SK-N-SH treated with all-trans-retinoic acid at 6 μM for 48 hours (cell line): ENCODE measurements at regions not wholly inside any gene's neighbourhood (a gene's known extent, or its start where the extent isn't known, plus 50 kb on each side); places are given as distances from the start of the nearest gene placed in this dataset.
"Not testable (repeated sequence)": the region's sequence is repeated elsewhere in the genome, so short reads cannot be mapped to it uniquely, and the experiment has no call there.

Source experiments
- ATAC-seq: fragments of 200-7000 bp; cut with Tn5 transposase; 3 replicates; pipeline ENCODE4 v1.9.1; 2020; ENCODE audit warnings: mild to moderate bottlenecking, moderate library complexity
- ARNTL ChIP-seq: fragments of 450-650 bp; formaldehyde crosslinking; IDR thresholded peaks from 2 replicates; pipeline ENCODE4 v1.5.0; 2020; ENCODE audit warnings: low read depth, mild to moderate bottlenecking, moderate library complexity, borderline replicate concordance
- ESRRG ChIP-seq: fragments of 250-450 bp; sonication (Bioruptor Pico); IDR thresholded peaks from 2 replicates; pipeline ENCODE4 v1.6.1; 2021; ENCODE audit warnings: mild to moderate bottlenecking
- GLIS3 ChIP-seq: fragments of 250-450 bp; sonication (Bioruptor Pico); IDR thresholded peaks from 2 replicates; pipeline ENCODE4 v1.5.0; 2020; ENCODE audit warnings: mild to moderate bottlenecking, moderate library complexity
- ISL1 ChIP-seq: fragments of 250-450 bp; sonication (Bioruptor Pico); IDR thresholded peaks from 2 replicates; pipeline ENCODE4 v2.1.2; 2022; ENCODE audit warnings: mild to moderate bottlenecking, moderate library complexity
- OSR1 ChIP-seq: fragments of 250-450 bp; sonication (Bioruptor Pico); IDR thresholded peaks from 2 replicates; pipeline ENCODE4 v1.8.0; 2022; ENCODE audit warnings: moderate library complexity, mild to moderate bottlenecking, inconsistent platforms
- POU6F1 ChIP-seq: fragments of 250-450 bp; sonication (Bioruptor Pico); IDR thresholded peaks from 2 replicates; pipeline ENCODE4 v1.8.0; 2021; ENCODE audit warnings: low read depth, mild to moderate bottlenecking, moderate library complexity, borderline replicate concordance
- PPARA ChIP-seq: fragments of 250-450 bp; sonication (Bioruptor Pico); IDR thresholded peaks from 2 replicates; pipeline ENCODE4 v1.5.0; 2020; ENCODE audit warnings: mild to moderate bottlenecking, borderline replicate concordance
- RARB ChIP-seq: fragments of 250-450 bp; sonication (Bioruptor Pico); IDR thresholded peaks from 2 replicates; pipeline ENCODE4 v1.8.0; 2021; ENCODE audit warnings: mild to moderate bottlenecking, moderate library complexity
- SNAI2 ChIP-seq: fragments of 250-450 bp; sonication (Bioruptor Pico); IDR thresholded peaks from 2 replicates; pipeline ENCODE4 v1.5.0; 2020; ENCODE audit warnings: mild to moderate bottlenecking, moderate library complexity
- TCF4 ChIP-seq: fragments of 250-450 bp; sonication (Bioruptor Pico); IDR thresholded peaks from 2 replicates; pipeline ENCODE4 v1.8.0; 2021; ENCODE audit warnings: mild to moderate bottlenecking, moderate library complexity, borderline replicate concordance
- TOX ChIP-seq: fragments of 250-450 bp; sonication (Bioruptor Pico); IDR thresholded peaks from 2 replicates; pipeline ENCODE4 v1.8.0; 2021; ENCODE audit warnings: mild to moderate bottlenecking, moderate library complexity, borderline replicate concordance
- ZC3H10 ChIP-seq: fragments of 250-450 bp; sonication (Bioruptor Pico); IDR thresholded peaks from 2 replicates; pipeline ENCODE4 v1.5.1; 2021; ENCODE audit warnings: mild to moderate bottlenecking, moderate library complexity
- ZFP3 ChIP-seq: fragments of 250-450 bp; sonication (Bioruptor Pico); IDR thresholded peaks from 2 replicates; pipeline ENCODE4 v1.5.0; 2020; ENCODE audit warnings: mild to moderate bottlenecking, moderate library complexity
- ZFP30 ChIP-seq: fragments of 450-650 bp; formaldehyde crosslinking; IDR thresholded peaks from 2 replicates; pipeline ENCODE4 v1.5.0; 2022; ENCODE audit warnings: mild to moderate bottlenecking, moderate library complexity
- ZNF8 ChIP-seq: fragments of 450-650 bp; formaldehyde crosslinking; IDR thresholded peaks from 2 replicates; pipeline ENCODE4 v1.5.0; 2020; ENCODE audit warnings: mild to moderate bottlenecking, moderate library complexity
- TF ChIP-seq, protein P1 (sequence below): fragments of 250-450 bp; sonication (Bioruptor Pico); IDR thresholded peaks from 2 replicates; pipeline ENCODE4 v1.5.1; 2021; ENCODE audit warnings: mild to moderate bottlenecking, moderate library complexity
- TF ChIP-seq, protein P2 (sequence below): fragments of 250-450 bp; sonication (Bioruptor Pico); IDR thresholded peaks from 2 replicates; pipeline ENCODE4 v1.8.0; 2020; ENCODE audit warnings: mild to moderate bottlenecking, moderate library complexity, borderline replicate concordance
- TF ChIP-seq, protein P3 (sequence below): fragments of 250-450 bp; sonication (Bioruptor Pico); IDR thresholded peaks from 2 replicates; pipeline ENCODE4 v1.5.1; 2020; ENCODE audit warnings: low read depth, mild to moderate bottlenecking, moderate library complexity

DNA sequence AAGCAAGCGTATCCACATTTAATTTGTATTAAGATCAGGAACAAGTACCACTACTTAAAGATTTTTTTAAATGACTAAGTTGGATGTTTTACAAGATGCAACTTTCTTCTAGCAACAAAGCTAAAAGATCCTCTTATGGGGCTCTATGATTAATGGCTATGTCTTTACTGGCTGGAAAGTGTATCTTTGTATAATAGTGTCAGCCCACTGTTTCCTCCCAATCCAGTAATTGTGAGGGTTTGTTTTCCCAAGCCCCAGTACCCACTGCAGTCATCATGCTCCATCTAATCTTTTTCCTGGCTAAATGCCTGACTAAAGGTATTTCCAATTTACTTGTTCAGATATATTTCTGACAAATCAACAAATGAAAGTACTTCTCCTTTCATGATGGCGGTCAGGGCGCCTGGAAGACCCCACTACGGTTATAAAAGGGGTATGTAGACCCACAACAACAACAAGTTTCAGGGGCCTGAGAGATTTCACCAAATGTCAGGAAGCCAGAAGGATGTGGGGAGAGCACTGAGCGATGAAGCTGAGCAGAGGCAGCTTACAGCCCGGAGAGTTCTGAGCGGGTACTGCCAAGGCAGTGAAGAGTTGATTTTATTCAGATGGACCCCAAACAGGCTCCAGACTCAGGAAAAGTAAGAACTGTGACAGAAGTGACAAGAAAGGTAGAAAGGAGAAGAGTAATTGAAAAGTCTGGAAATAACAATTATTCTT, 222.6 kb upstream of the KLF14 start:
- no peak for ATAC-seq
- no peak for TF ChIP-seq ZFP3 (CRISPR knock-in tag)
- TF ChIP-seq ZC3H10 (CRISPR knock-in tag) = no peak
- no peak for TF ChIP-seq RARB (CRISPR knock-in tag)
- TF ChIP-seq POU6F1 (CRISPR knock-in tag) = no peak
- TF ChIP-seq ISL1 = no peak; the same call in 1 of the 2 replicates
- TF ChIP-seq TOX = no peak
- TF ChIP-seq, protein P1, sequence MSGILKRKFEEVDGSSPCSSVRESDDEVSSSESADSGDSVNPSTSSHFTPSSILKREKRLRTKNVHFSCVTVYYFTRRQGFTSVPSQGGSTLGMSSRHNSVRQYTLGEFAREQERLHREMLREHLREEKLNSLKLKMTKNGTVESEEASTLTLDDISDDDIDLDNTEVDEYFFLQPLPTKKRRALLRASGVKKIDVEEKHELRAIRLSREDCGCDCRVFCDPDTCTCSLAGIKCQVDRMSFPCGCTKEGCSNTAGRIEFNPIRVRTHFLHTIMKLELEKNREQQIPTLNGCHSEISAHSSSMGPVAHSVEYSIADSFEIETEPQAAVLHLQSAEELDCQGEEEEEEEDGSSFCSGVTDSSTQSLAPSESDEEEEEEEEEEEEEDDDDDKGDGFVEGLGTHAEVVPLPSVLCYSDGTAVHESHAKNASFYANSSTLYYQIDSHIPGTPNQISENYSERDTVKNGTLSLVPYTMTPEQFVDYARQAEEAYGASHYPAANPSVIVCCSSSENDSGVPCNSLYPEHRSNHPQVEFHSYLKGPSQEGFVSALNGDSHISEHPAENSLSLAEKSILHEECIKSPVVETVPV (CRISPR knock-in tag) = no peak
- TF ChIP-seq PPARA (CRISPR knock-in tag) = no peak
- no peak for TF ChIP-seq ZNF8 (CRISPR knock-in tag)
- TF ChIP-seq TCF4 (CRISPR knock-in tag) = no peak
- TF ChIP-seq ZFP30 = no peak
- TF ChIP-seq, all 23 proteins: peak for 0

- TF ChIP-seq ZC3H10 (CRISPR knock-in tag) (no peak), ZNF8 (CRISPR knock-in tag) (no peak), ESRRG (CRISPR knock-in tag) (no peak), OSR1 (CRISPR knock-in tag) (no peak), SNAI2 (CRISPR knock-in tag) (no peak), TOX (no peak), GLIS3 (no peak), ZFP30 (no peak), ZFP3 (CRISPR knock-in tag) (no peak), POU6F1 (CRISPR knock-in tag) (no peak)
- TF ChIP-seq, protein P2, sequence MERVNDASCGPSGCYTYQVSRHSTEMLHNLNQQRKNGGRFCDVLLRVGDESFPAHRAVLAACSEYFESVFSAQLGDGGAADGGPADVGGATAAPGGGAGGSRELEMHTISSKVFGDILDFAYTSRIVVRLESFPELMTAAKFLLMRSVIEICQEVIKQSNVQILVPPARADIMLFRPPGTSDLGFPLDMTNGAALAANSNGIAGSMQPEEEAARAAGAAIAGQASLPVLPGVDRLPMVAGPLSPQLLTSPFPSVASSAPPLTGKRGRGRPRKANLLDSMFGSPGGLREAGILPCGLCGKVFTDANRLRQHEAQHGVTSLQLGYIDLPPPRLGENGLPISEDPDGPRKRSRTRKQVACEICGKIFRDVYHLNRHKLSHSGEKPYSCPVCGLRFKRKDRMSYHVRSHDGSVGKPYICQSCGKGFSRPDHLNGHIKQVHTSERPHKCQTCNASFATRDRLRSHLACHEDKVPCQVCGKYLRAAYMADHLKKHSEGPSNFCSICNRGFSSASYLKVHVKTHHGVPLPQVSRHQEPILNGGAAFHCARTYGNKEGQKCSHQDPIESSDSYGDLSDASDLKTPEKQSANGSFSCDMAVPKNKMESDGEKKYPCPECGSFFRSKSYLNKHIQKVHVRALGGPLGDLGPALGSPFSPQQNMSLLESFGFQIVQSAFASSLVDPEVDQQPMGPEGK (CRISPR knock-in tag) = no peak
- TF ChIP-seq, protein P3, sequence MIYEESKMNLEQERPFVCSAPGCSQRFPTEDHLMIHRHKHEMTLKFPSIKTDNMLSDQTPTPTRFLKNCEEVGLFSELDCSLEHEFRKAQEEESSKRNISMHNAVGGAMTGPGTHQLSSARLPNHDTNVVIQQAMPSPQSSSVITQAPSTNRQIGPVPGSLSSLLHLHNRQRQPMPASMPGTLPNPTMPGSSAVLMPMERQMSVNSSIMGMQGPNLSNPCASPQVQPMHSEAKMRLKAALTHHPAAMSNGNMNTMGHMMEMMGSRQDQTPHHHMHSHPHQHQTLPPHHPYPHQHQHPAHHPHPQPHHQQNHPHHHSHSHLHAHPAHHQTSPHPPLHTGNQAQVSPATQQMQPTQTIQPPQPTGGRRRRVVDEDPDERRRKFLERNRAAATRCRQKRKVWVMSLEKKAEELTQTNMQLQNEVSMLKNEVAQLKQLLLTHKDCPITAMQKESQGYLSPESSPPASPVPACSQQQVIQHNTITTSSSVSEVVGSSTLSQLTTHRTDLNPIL (CRISPR knock-in tag) = no peak
- TF ChIP-seq, protein P1 (CRISPR knock-in tag) = no peak
- no peak for ATAC-seq
Observed at GRCh38 chr7:130957137-130957513, 223.1 kb upstream of the KLF14 start.

GRCh38 chr7:130957722-130958435, 223.9 kb upstream of the KLF14 start:
- not testable (repeated sequence) for ATAC-seq

DNA sequence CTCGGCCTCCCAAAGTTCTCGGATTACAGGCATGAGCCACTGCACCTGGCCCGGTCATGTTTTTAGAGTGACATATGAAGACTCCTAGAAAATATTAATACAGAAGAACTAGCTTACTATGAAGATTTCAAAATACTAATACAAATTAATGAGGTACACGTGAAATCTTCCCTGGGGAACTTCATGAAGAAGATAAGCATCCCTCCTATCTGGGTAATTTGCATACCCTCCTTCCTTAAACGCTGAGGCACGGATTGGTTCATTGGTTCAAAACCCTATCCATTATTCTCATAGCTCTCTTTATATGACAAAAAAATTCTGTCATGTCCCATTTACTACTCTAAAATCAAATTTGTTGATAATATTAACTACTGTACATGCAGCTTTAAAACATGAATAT, 224.8 kb upstream of the KLF14 start:
- no peak for TF ChIP-seq ZC3H10 (CRISPR knock-in tag)
- TF ChIP-seq ARNTL (CRISPR knock-in tag) = no peak
- no peak for ATAC-seq
